GM19455 (cell line): ENCODE measurements at regions not wholly inside any gene's neighbourhood (a gene's known extent, or its start where the extent isn't known, plus 50 kb on each side); places are given as distances from the start of the nearest gene placed in this dataset.

Experiments
- ATAC-seq: cut with Tn5 transposase; IDR thresholded peaks from one replicate; pipeline ENCODE4 v1.9.1; 2021; ENCODE audit not compliant: unreplicated experiment

GRCh38 chr1:239779962-239780361 is 311.7 kb upstream of the FMN2 start:
- ATAC-seq = no peak

- no peak for ATAC-seq
Observed at GRCh38 chr1:239784896-239785295, 306.8 kb upstream of the FMN2 start.

GRCh38 chr1:239785576-239785975 is 306.1 kb upstream of the FMN2 start:
- ATAC-seq = no peak

- ATAC-seq = no peak
Observed at GRCh38 chr1:239786464-239786863, 305.2 kb upstream of the FMN2 start.

- no peak for ATAC-seq
Observed at GRCh38 chr1:239792157-239792556, 299.5 kb upstream of the FMN2 start.

GRCh38 chr1:239795304-239795703 is 296.4 kb upstream of the FMN2 start:
- ATAC-seq = no peak

GRCh38 chr1:239799617-239800016 is 292.1 kb upstream of the FMN2 start:
- ATAC-seq = no peak

- ATAC-seq = no peak
Observed at GRCh38 chr1:239800861-239801260, 290.8 kb upstream of the FMN2 start.

GRCh38 chr1:239802275-239802674 is 289.4 kb upstream of the FMN2 start:
- ATAC-seq = no peak

- ATAC-seq = no peak
Observed at GRCh38 chr1:239803781-239804180, 287.9 kb upstream of the FMN2 start.

- ATAC-seq = no peak
Observed at GRCh38 chr1:239804266-239804665, 287.4 kb upstream of the FMN2 start.

GRCh38 chr1:239805042-239805441 is 286.6 kb upstream of the FMN2 start:
- ATAC-seq = no peak

GRCh38 chr1:239805851-239806772 is 285.6 kb upstream of the FMN2 start:
- ATAC-seq = no peak

GRCh38 chr1:239806897-239807296 is 284.8 kb upstream of the FMN2 start:
- ATAC-seq = no peak

- ATAC-seq = no peak
Observed at GRCh38 chr1:239807361-239807760, 284.3 kb upstream of the FMN2 start.

GRCh38 chr1:239810061-239810481 is 281.6 kb upstream of the FMN2 start:
- no peak for ATAC-seq

- ATAC-seq = no peak
Observed at GRCh38 chr1:239811211-239811885, 280.3 kb upstream of the FMN2 start.

- no peak for ATAC-seq
Observed at GRCh38 chr1:239812580-239812979, 279.1 kb upstream of the FMN2 start.

- no peak for ATAC-seq
Observed at GRCh38 chr1:239814306-239814881, 277.3 kb upstream of the FMN2 start.

GRCh38 chr1:239815074-239815473 is 276.6 kb upstream of the FMN2 start:
- ATAC-seq = no peak

- no peak for ATAC-seq
Observed at GRCh38 chr1:239816081-239816782, 275.5 kb upstream of the FMN2 start.
